ENCODE measurements at regions not wholly inside any gene's neighbourhood (a gene's known extent, or its start where the extent isn't known, plus 50 kb on each side); places are given as distances from the start of the nearest gene placed in this dataset.
A peak's percentile ranks its signal among the peaks of the same experiment; 100 is the strongest.
"Not testable (repeated sequence)": the region's sequence is repeated elsewhere in the genome, so short reads cannot be mapped to it uniquely, and the experiment has no call there.

- Histone ChIP-seq H3K36me3 (no peaks in the 10 kb centered on the region), H3K4me1 (peaks cover 0 to 3% of the 10 kb centered on the region in 2 donors), H3K27ac (no peak overlapping the region), H3K9me3 (no peaks in the 10 kb centered on the region), H3K27me3 (no peaks in the 10 kb centered on the region), H3K4me3 (no peak overlapping the region)
- TF ChIP-seq CTCF (IDR thresholded peaks at IDR 0.05) = peak in 1 of 3 experiments; percentile 4
- intact Hi-C loops (cut with DNase I) = no loop called here
- DNase-seq (ENCODE audit: low spot score in 2 of 2) = no peak
These were observed 73.7 kb upstream of the MARK1 start for GRCh38 chr1:220454155-220454777.

GRCh38 chr1:220453371-220453770, 74.6 kb upstream of the MARK1 start:
- Histone ChIP-seq H3K27me3 (no peaks in the 10 kb centered on the region), H3K4me3 (no peak overlapping the region), H3K27ac (no peak overlapping the region), H3K9me3 (no peaks in the 10 kb centered on the region), H3K36me3 (no peaks in the 10 kb centered on the region), H3K4me1 (no peaks in the 10 kb centered on the region)
- DNase-seq (ENCODE audit: low spot score in 2 of 2) = no peak
- intact Hi-C loops (cut with DNase I) = no loop called here
- no peak for TF ChIP-seq CTCF (IDR thresholded peaks at IDR 0.05)

GRCh38 chr1:220451532-220451931, 76.4 kb upstream of the MARK1 start:
- H3K4me3 ChIP-seq = no peak overlapping the region
- no peaks in the 10 kb centered on the region for H3K4me1 ChIP-seq
- H3K27me3 ChIP-seq = no peaks in the 10 kb centered on the region
- no peaks in the 10 kb centered on the region for H3K36me3 ChIP-seq
- TF ChIP-seq CTCF (IDR thresholded peaks at IDR 0.05) = no peak
- intact Hi-C loops (cut with DNase I) = no loop called here
- no peak for DNase-seq (ENCODE audit: low spot score in 2 of 2)
- no peak overlapping the region for H3K27ac ChIP-seq
- no peaks in the 10 kb centered on the region for H3K9me3 ChIP-seq

GRCh38 chr1:220450927-220451326, 77.0 kb upstream of the MARK1 start:
- intact Hi-C loops (cut with DNase I) = no loop called here
- H3K27me3 ChIP-seq = no peaks in the 10 kb centered on the region
- no peak overlapping the region for H3K27ac ChIP-seq
- no peak for DNase-seq (ENCODE audit: low spot score in 2 of 2)
- no peak for TF ChIP-seq CTCF (IDR thresholded peaks at IDR 0.05)
- H3K36me3 ChIP-seq = no peaks in the 10 kb centered on the region
- H3K4me1 ChIP-seq = no peaks in the 10 kb centered on the region
- H3K9me3 ChIP-seq = no peaks in the 10 kb centered on the region
- no peak overlapping the region for H3K4me3 ChIP-seq

GRCh38 chr1:220448217-220448616, 79.7 kb upstream of the MARK1 start:
- no peaks in the 10 kb centered on the region for H3K36me3 ChIP-seq
- H3K9me3 ChIP-seq = no peaks in the 10 kb centered on the region
- no peak for TF ChIP-seq CTCF (IDR thresholded peaks at IDR 0.05)
- H3K27ac ChIP-seq = no peak overlapping the region
- no peaks in the 10 kb centered on the region for H3K4me1 ChIP-seq
- H3K4me3 ChIP-seq = no peak overlapping the region
- DNase-seq (ENCODE audit: low spot score in 2 of 2) = no peak
- intact Hi-C loops (cut with DNase I) = no loop called here
- no peaks in the 10 kb centered on the region for H3K27me3 ChIP-seq

GRCh38 chr1:220444586-220444985, 83.3 kb upstream of the MARK1 start:
- H3K9me3 ChIP-seq; H3K27ac ChIP-seq; DNase-seq (ENCODE audit: low spot score in 2 of 2); H3K27me3 ChIP-seq; H3K4me3 ChIP-seq; intact Hi-C loops (cut with DNase I); H3K36me3 ChIP-seq; H3K4me1 ChIP-seq: not testable (repeated sequence)
